ENCODE measurements at regions not wholly inside any gene's neighbourhood (a gene's known extent, or its start where the extent isn't known, plus 50 kb on each side); places are given as distances from the start of the nearest gene placed in this dataset.

DNA sequence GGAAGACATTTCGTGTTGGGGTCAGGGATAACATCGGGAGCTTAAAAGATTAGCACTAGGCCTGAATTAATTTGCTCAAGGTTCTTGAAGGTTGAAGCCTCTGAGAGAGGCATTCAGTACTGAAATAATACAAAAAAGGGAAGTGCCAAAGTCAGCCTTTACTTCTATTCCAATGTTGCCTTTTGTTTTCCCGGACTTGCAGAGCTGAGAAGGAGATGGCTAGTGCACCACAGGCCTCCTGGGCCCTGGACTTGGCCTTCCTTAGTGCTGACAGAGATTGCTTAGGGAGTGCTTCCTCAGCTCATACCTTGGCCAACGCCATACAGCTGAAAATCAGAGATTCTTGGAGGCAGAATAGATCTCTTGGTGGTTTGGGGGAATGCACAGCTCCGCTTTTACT is 333.6 kb upstream of the TBL1XR1 start:
- no peak for DNase-seq (ENCODE audit: low spot score)

GRCh38 chr3:177536873-177537272 is 339.6 kb upstream of the TBL1XR1 start:
- DNase-seq (ENCODE audit: low spot score) = no peak

DNA sequence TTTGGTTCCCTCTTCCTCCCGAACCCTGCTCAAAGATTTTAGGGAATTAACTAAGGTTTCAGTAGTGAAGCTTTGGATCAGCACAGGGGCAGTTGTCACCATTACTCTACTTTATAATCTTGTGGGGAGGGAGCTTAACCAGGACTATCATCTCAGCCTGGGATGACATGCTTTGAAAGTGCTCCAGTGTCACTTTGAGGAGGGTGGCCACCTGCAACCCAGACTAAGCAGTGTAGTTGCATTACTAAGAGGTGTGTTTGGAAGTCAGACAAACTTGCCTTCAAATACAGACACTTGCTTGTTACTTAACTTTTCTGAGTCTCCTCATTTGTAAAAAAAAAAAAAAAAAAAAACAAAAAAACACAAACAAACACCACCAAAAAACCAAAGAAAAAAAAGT is 340.3 kb upstream of the TBL1XR1 start:
- DNase-seq (ENCODE audit: low spot score) = no peak

GRCh38 chr3:177538048-177538749 is 340.9 kb upstream of the TBL1XR1 start:
- DNase-seq (ENCODE audit: low spot score) = no peak

DNA sequence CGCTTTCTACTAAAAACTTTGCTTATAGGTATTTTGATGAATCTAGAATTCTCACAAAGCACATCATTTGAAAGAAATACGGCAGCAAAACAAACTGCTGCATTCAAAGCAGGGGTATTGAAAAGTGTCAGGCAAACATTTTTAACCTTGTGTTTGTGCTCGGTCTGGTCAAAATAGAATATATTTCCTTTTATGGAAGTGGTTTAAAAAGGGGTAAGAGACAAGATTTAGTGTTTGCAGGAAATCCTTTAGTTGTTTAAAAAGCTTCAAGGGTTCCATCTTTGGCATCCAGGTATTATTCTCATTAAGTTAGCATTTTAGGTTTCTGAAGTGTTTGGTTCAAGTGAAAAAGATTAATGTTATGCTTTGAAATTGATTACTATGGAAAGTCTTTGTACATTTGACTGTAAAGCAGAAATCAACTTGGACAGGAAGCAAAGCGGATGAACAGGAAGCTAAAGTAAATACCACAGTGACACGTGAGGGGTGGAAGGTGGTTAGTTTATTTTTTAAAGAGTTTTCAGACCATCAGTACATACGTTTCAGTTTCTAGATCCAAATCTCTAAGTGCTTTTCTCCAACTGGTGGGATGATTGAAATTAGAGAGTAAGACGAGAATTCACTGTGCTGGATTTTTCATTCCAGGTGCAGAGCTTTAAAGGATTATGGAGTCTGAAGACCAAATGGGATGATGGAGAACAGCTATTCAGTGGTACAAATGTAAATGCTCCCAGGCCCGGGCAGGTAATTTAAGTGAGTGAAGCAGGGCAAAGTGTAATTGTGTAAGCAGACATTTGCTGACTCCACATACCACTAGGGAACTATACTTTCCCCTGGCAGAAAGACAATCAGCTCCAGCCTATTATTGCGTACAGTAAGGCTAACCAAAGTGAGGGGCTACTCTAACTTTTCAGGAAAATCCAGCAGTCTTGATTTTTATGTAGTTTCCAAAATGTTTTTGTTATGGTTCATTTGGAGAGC is 341.8 kb upstream of the TBL1XR1 start:
- DNase-seq (ENCODE audit: low spot score) = no peak

DNA sequence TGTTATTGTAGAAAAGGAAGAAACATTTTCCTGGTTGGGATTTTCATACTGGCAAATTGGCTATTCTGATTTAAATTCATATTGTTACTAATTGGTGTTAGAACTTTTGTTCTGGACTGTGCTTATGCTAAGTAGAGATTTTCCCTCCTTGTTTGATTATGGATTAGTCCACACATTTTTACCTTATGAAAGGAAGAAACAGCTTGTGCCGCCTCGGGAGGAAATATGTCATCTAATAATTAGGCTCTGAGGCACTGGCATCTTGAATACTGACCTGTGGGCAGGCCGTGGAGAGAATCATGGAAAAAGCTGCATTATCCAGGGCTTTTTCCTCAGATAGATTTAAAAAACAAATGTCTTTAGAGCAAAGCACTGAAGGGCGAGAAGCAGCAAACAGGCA is 344.3 kb upstream of the TBL1XR1 start:
- DNase-seq (ENCODE audit: low spot score) = no peak

GRCh38 chr3:177545964-177546363 is 348.7 kb upstream of the TBL1XR1 start:
- no peak for DNase-seq (ENCODE audit: low spot score)

DNA sequence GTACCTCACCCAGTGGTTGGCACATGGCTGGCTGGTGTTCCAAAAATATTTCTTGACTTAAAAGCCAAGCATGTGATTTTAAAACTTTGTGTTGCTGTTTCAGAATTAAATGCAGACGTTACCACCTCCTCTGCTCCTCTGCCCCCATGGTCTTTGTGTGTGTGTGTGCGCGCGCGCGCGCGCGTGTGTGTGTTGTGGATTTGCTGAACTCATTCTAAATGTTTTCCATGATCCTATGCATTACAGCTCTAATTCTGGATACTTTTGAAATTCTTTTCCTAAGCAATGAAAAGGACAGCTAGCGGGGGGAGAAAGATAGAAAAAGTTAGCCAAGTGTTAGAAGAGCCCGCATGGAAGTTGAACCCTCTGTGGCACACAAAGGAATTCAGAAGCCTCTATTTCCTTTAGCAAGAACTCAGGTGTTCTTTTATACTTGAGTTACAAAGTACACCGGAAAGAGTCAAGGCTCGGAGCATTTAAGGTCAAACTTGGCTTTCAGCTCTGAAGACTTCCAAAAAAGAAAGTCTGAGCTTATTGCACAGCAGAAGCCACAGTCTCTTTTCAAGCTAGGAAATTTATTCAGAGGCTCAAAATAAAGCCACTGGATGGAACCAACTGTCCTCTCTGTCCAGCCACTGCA is 350.5 kb upstream of the TBL1XR1 start:
- no peak for DNase-seq (ENCODE audit: low spot score)

- no peak for DNase-seq (ENCODE audit: low spot score)
Measured at GRCh38 chr3:177550667-177551066, 353.4 kb upstream of the TBL1XR1 start.

GRCh38 chr3:177551431-177551836 is 354.2 kb upstream of the TBL1XR1 start:
- no peak for DNase-seq (ENCODE audit: low spot score)

GRCh38 chr3:177552051-177552450 is 354.8 kb upstream of the TBL1XR1 start:
- DNase-seq (ENCODE audit: low spot score) = no peak

- no peak for DNase-seq (ENCODE audit: low spot score)
Measured at GRCh38 chr3:177553012-177553411, 355.7 kb upstream of the TBL1XR1 start.

- no peak for DNase-seq (ENCODE audit: low spot score)
Measured at GRCh38 chr3:177553579-177553978, 356.3 kb upstream of the TBL1XR1 start.

GRCh38 chr3:177554895-177555759 is 357.8 kb upstream of the TBL1XR1 start:
- DNase-seq (ENCODE audit: low spot score) = no peak

GRCh38 chr3:177557548-177557947 is 360.3 kb upstream of the TBL1XR1 start:
- no peak for DNase-seq (ENCODE audit: low spot score)

DNA sequence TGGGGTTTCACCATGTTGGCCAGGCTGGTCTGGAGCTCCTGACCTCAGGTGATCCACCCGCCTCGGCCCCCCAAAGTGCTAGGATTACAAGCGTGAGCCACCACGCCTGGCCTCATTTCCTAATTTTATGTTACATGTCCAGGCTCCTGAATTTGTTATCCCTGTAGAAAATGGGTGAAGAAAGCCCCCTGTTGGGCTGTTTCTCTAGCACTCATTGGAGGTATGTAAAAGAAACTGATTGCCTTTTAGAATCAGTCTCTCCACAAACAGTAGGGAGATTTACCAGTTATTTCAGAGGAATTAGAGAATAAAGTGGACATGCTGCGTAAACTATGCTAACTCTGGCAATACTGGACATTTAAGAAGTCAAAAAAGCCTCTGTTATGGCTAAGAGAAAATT is 364.1 kb upstream of the TBL1XR1 start:
- DNase-seq (ENCODE audit: low spot score) = peak; percentile 43

DNA sequence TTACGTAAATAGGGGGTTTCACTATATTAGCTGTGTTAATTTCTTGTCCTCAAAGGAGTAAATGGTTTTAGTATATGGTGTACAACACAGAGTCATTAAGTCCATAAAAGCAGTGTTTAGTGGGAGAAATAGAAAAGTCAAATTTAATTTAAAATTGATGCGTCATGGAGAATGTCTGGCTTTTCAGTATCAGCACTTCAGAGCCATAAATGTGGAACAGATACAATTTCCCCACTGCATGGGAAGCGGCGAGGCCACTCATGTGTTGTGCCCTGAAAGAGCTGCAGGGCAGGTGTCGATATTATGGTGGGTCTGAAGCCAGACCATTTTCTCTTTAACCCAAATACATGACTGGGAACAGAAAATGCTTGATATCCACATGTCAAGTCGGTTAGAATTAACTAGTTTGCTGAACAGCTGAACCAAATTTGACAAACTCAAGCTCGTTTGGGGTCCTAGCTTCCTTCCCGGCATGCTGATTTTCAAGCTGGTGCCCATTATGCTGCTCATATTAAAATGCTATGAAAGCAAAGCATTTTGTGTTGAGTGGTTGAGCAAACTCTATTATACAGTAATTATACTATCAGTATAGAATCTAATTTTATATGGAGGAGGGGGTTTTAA is 364.6 kb upstream of the TBL1XR1 start:
- DNase-seq (ENCODE audit: low spot score) = peak; percentile 75

- DNase-seq (ENCODE audit: low spot score) = no peak
Measured at GRCh38 chr3:177563243-177563780, 366.0 kb upstream of the TBL1XR1 start.

GRCh38 chr3:177563792-177564191 is 366.5 kb upstream of the TBL1XR1 start:
- DNase-seq (ENCODE audit: low spot score) = no peak

DNA sequence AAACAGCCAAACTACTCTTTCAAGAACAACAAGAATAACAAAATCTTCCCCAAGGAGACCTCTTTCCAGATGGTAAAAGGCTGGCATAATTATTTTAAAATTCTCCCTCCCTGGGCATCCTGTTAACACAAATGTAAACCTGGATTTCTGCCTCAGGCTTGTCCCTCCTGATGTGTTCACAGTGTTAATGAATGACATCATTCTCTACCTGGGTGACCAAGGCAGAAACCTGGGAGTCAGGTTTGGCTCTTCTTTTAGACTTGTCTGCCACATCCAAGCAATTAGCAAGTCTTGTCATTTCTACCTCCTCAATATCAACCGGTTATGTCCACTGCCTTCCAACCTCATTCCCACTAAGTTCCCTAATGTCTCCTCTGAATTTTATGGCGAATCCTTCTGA is 368.7 kb upstream of the TBL1XR1 start:
- no peak for DNase-seq (ENCODE audit: low spot score)

GRCh38 chr3:177567833-177568232 is 370.6 kb upstream of the TBL1XR1 start:
- DNase-seq (ENCODE audit: low spot score) = no peak
